IPS-20b (cell line): ENCODE measurements at regions not wholly inside any gene's neighbourhood (a gene's known extent, or its start where the extent isn't known, plus 50 kb on each side); places are given as distances from the start of the nearest gene placed in this dataset.
"Not testable (repeated sequence)": the region's sequence is repeated elsewhere in the genome, so short reads cannot be mapped to it uniquely, and the experiment has no call there.

Experiments
- H3K27ac ChIP-seq: one replicate; pipeline ENCODE4 v1.5.1; 2013; ENCODE audit warnings: low read length
- H3K27me3 ChIP-seq: 2 replicates; pipeline ENCODE4 v1.6.1; 2013; ENCODE audit warnings: mild to moderate bottlenecking, low read length, inconsistent platforms; ENCODE audit not compliant: insufficient read depth
- H3K36me3 ChIP-seq: 2 replicates; pipeline ENCODE4 v1.6.1; 2013; ENCODE audit warnings: low read depth, mild to moderate bottlenecking, inconsistent platforms, low read length, moderate library complexity; ENCODE audit not compliant: insufficient read depth
- H3K4me1 ChIP-seq: 2 replicates; pipeline ENCODE4 v1.6.1; 2013; ENCODE audit warnings: mild to moderate bottlenecking, control low read depth, inconsistent platforms, low read length, moderate library complexity; ENCODE audit not compliant: insufficient read depth
- H3K4me3 ChIP-seq: 2 replicates; pipeline ENCODE4 v1.5.1; 2013; ENCODE audit warnings: mild to moderate bottlenecking, low read length, inconsistent platforms
- H3K9ac ChIP-seq: 2 replicates; pipeline ENCODE4 v1.6.1; 2013; ENCODE audit warnings: low read depth, mild to moderate bottlenecking, inconsistent platforms, low read length, moderate library complexity
- H3K9me3 ChIP-seq: 2 replicates; pipeline ENCODE4 v1.6.1; 2013; ENCODE audit warnings: mild to moderate bottlenecking, low read depth, low read length, inconsistent platforms; ENCODE audit not compliant: insufficient read depth

- Histone ChIP-seq H3K36me3 (no peaks in the 10 kb centered on the region), H3K9ac (no peak overlapping the region), H3K9me3 (no peaks in the 10 kb centered on the region), H3K27me3 (no peaks in the 10 kb centered on the region), H3K27ac (no peak overlapping the region), H3K4me3 (no peak overlapping the region), H3K4me1 (0 out of 2 replicates have a peak, but pooled peaks cover 4% of the 10 kb centered on the region)
Observed at GRCh38 chr11:128036006-128036405, 551.4 kb downstream of the ETS1 start.

DNA sequence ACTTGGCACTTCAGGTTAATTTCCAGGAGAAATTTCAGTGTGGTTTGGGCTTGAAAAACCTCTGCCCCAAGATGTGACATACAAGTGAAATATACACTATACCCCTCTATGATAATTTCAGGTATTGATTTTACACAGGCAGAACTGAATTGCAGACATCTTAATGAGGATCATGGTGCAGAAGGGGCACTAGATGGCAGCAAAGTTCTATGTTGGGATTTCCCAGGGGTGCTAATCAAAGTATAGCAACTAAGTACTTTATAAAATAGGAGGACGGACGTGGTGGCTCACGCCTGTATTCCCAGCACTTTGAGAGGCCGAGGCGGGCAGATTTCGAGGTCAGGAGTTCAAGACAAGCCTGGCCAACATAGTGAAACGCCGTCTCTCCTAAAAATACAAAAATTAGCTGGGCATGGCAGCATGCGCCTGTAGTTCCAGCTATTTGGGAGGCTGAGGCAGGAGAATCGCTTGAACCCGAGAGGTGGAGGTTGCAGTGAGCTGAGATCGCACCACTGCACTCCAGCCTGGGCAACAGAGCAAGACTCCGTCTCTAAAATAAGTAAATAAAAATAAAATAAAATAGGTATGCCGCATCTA, 555.7 kb downstream of the ETS1 start:
- H3K9me3 ChIP-seq, H3K4me3 ChIP-seq, H3K27me3 ChIP-seq, H3K27ac ChIP-seq, H3K36me3 ChIP-seq, H3K9ac ChIP-seq, H3K4me1 ChIP-seq: not testable (repeated sequence)

DNA sequence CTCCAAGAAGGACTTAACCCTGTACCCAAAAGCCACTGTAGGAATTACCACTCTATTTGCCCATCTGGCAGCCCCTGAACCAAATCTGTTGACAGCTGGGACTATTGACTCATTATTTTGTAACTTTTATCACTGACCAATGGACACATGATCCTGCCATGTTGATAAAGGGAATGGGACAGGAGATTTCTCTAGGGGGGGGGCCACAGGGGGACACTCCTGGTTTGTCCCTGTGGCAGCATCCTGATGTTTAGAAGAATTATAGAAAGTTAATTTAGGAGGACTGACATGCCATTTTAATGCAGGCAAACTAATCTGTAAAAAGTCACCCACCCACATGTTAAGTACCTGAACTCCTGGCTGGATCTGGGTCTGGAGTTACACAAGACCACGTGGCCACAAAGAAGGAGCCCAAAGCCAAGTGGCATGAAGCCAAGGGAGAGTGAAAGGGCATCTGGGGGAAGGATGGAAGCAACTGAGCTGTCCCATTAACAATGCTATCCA, 558.1 kb downstream of the ETS1 start:
- Histone ChIP-seq H3K36me3 (no peaks in the 10 kb centered on the region), H3K27me3 (no peaks in the 10 kb centered on the region), H3K9me3 (no peaks in the 10 kb centered on the region), H3K9ac (no peak overlapping the region), H3K4me1 (peaks cover 6% of the 10 kb centered on the region; the same call in 1 of the 2 replicates), H3K4me3 (no peak overlapping the region), H3K27ac (no peak overlapping the region)

DNA sequence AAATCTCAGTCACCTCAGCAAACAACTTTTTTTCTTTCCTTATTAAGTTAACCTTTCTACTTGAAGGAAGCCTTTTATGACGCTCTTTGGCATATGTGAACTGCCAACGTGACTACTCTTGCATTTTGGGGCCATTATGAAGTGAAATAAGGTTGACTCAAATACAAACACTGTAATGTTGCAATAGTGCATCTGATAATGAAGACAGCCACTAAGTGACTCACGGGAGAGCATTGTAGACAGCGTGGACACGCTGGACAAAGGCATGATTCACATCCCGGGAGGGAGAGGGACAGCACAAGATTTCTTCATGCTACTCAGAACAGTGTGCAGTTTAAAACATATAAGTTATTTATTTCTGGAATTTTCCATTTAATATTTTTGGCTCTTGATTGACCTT, 560.8 kb downstream of the ETS1 start:
- H3K4me3 ChIP-seq = no peak overlapping the region
- peaks cover 6% of the 10 kb centered on the region; the same call in 1 of the 2 replicates for H3K4me1 ChIP-seq
- no peak overlapping the region for H3K27ac ChIP-seq
- H3K36me3 ChIP-seq = no peaks in the 10 kb centered on the region
- H3K9ac ChIP-seq = no peak overlapping the region
- no peaks in the 10 kb centered on the region for H3K9me3 ChIP-seq
- no peaks in the 10 kb centered on the region for H3K27me3 ChIP-seq

DNA sequence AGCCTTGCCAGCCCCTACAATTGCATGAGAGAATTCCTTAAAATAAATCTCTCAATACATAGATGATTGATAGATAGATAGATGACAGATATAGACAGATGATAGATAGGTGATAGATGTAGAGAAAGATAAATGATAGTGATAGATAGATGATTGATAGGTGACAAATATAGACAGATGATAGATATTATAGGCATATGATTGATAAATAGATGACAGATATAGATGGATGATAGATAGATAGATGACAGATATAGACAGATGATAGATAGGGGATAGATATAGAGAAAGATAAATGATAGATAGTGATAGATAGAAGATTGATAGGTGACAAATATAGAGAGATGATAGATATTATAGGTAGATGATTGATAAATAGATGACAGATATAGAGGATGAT, 564.6 kb downstream of the ETS1 start:
- Histone ChIP-seq H3K27me3 (no peaks in the 10 kb centered on the region), H3K27ac (no peak overlapping the region), H3K9ac (no peak overlapping the region), H3K4me1 (no peaks in the 10 kb centered on the region), H3K9me3 (no peaks in the 10 kb centered on the region), H3K4me3 (no peak overlapping the region), H3K36me3 (no peaks in the 10 kb centered on the region)

GRCh38 chr11:128022007-128022368, 565.4 kb downstream of the ETS1 start:
- H3K36me3 ChIP-seq = no peaks in the 10 kb centered on the region
- no peak overlapping the region for H3K27ac ChIP-seq
- no peaks in the 10 kb centered on the region for H3K27me3 ChIP-seq

GRCh38 chr11:128021349-128022006, 565.9 kb downstream of the ETS1 start:
- H3K36me3 ChIP-seq = no peaks in the 10 kb centered on the region
- H3K4me1 ChIP-seq = no peaks in the 10 kb centered on the region
- H3K27me3 ChIP-seq = no peaks in the 10 kb centered on the region
- H3K4me3 ChIP-seq = no peak overlapping the region
- no peak overlapping the region for H3K9ac ChIP-seq
- H3K27ac ChIP-seq = no peak overlapping the region
- H3K9me3 ChIP-seq = no peaks in the 10 kb centered on the region

More at GRCh38 chr11:128022007-128022368, 565.4 kb downstream of the ETS1 start:
- no peaks in the 10 kb centered on the region for H3K9me3 ChIP-seq
- no peaks in the 10 kb centered on the region for H3K4me1 ChIP-seq
- no peak overlapping the region for H3K9ac ChIP-seq
- no peak overlapping the region for H3K4me3 ChIP-seq

DNA sequence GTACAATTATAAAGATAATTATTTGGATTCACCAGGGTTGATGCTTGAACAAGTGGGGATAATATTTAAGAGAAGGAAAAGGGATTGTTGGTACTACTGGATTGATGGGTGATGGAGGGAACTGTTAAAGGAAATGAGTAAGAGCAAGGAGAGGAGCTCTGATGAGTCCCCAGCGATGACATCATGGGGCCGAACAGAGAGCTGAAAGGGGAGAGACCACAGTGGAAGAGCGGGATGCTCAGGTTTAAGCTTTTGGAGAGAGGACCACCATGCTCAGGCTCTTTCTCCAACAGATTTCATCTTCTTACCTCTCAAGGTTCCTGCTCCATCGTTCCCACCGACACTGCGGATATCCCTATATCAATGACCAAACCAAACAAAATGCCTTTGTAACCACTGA, 568.7 kb downstream of the ETS1 start:
- Histone ChIP-seq H3K27me3 (no peaks in the 10 kb centered on the region), H3K36me3 (no peaks in the 10 kb centered on the region)

GRCh38 chr11:128005562-128005961, 581.8 kb downstream of the ETS1 start:
- no peaks in the 10 kb centered on the region; the same call in 1 of the 2 replicates for H3K4me1 ChIP-seq
- no peak overlapping the region for H3K9ac ChIP-seq
- no peaks in the 10 kb centered on the region for H3K36me3 ChIP-seq

More for the DNA sequence above, 568.7 kb downstream of the ETS1 start:
- no peaks in the 10 kb centered on the region for H3K4me1 ChIP-seq
- no peaks in the 10 kb centered on the region for H3K9me3 ChIP-seq
- H3K4me3 ChIP-seq = no peak overlapping the region
- H3K27ac ChIP-seq = no peak overlapping the region
- no peak overlapping the region for H3K9ac ChIP-seq

DNA sequence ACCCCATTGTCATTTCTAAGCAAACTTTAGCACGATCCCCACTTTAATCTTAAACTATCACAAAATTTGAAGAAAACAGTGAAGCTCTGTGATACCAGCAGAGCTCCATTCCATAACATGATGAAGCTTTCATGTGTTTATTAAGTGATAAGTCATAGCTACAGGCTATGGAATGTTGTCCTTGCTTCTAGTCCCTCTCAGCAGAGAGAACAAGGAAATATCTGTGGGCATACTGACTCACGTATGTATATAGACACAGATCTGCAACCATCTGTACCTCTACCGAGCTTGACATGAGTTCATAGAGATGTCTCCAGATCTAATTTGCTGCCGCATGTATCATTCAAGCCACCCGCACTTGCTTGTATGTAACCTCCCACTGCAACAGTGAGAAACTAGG, 588.9 kb downstream of the ETS1 start:
- Histone ChIP-seq H3K4me1 (no peaks in the 10 kb centered on the region), H3K9me3 (no peaks in the 10 kb centered on the region), H3K36me3 (no peaks in the 10 kb centered on the region), H3K27ac (no peak overlapping the region), H3K9ac (no peak overlapping the region), H3K27me3 (no peaks in the 10 kb centered on the region), H3K4me3 (no peak overlapping the region)

More at GRCh38 chr11:128005562-128005961, 581.8 kb downstream of the ETS1 start:
- H3K27ac ChIP-seq = no peak overlapping the region
- H3K4me3 ChIP-seq = no peak overlapping the region
- H3K27me3 ChIP-seq = no peaks in the 10 kb centered on the region
- H3K9me3 ChIP-seq = peaks cover 24% of the 10 kb centered on the region

GRCh38 chr11:127997594-127997993, 589.8 kb downstream of the ETS1 start:
- Histone ChIP-seq H3K4me3 (no peak overlapping the region), H3K4me1 (no peaks in the 10 kb centered on the region), H3K27ac (no peak overlapping the region), H3K9ac (no peak overlapping the region), H3K27me3 (no peaks in the 10 kb centered on the region), H3K9me3 (no peaks in the 10 kb centered on the region), H3K36me3 (no peaks in the 10 kb centered on the region)

GRCh38 chr11:127996825-127997224, 590.5 kb downstream of the ETS1 start:
- H3K9ac ChIP-seq = no peak overlapping the region
- no peaks in the 10 kb centered on the region for H3K27me3 ChIP-seq
- no peaks in the 10 kb centered on the region for H3K36me3 ChIP-seq
- no peak overlapping the region for H3K27ac ChIP-seq
- no peaks in the 10 kb centered on the region for H3K9me3 ChIP-seq
- no peaks in the 10 kb centered on the region for H3K4me1 ChIP-seq
- no peak overlapping the region for H3K4me3 ChIP-seq
